ENCODE measurements at regions not wholly inside any gene's neighbourhood (a gene's known extent, or its start where the extent isn't known, plus 50 kb on each side); places are given as distances from the start of the nearest gene placed in this dataset.

- H3K36me3 Mint-ChIP-seq (ENCODE audit: low read depth): no peaks in the 10 kb centered on the region
- H3K27me3 Mint-ChIP-seq (ENCODE audit: low read depth): no peaks in the 10 kb centered on the region
- no peak overlapping the region for H3K4me3 Mint-ChIP-seq (ENCODE audit: low read depth)
- H3K4me1 Mint-ChIP-seq (ENCODE audit: low read depth): peaks cover 7% of the 10 kb centered on the region
- no peak for DNase-seq (ENCODE audit: low spot score)
- no peak overlapping the region for H3K27ac Mint-ChIP-seq
- no peaks in the 10 kb centered on the region for H3K9me3 Mint-ChIP-seq
- intact Hi-C loops (cut with micrococcal nuclease): loop anchor here (2.0 to 10.0 kb wide), 4 partner anchors 297 to 725 kb away; no protein-coding TSS in a partner anchor
Observed at GRCh38 chr10:31081937-31082840, 50.5 kb upstream of the ZNF438 start.

GRCh38 chr10:31083765-31084184, 52.1 kb upstream of the ZNF438 start:
- H3K4me3 Mint-ChIP-seq (ENCODE audit: low read depth): no peak overlapping the region

GRCh38 chr10:31087011-31087410, 55.3 kb upstream of the ZNF438 start:
- H3K9me3 Mint-ChIP-seq: no peaks in the 10 kb centered on the region
- intact Hi-C loops (cut with micrococcal nuclease): loop anchor here (10.0 kb wide), 1 partner anchor 362 kb away; no protein-coding TSS in a partner anchor

More at GRCh38 chr10:31083765-31084184, 52.1 kb upstream of the ZNF438 start:
- DNase-seq (ENCODE audit: low spot score): peak; percentile 55
- intact Hi-C loops (cut with micrococcal nuclease): loop anchor here (1.0 to 10.0 kb wide), 5 partner anchors 235 to 724 kb away; no protein-coding TSS in a partner anchor
- Mint-ChIP-seq H3K27ac (no peak overlapping the region), H3K36me3 (ENCODE audit: low read depth) (no peaks in the 10 kb centered on the region), H3K4me1 (ENCODE audit: low read depth) (peaks cover 13% of the 10 kb centered on the region), H3K27me3 (ENCODE audit: low read depth) (no peaks in the 10 kb centered on the region), H3K9me3 (no peaks in the 10 kb centered on the region)

GRCh38 chr10:31087851-31088250, 56.2 kb upstream of the ZNF438 start:
- Mint-ChIP-seq H3K9me3 (no peaks in the 10 kb centered on the region), H3K4me1 (ENCODE audit: low read depth) (peaks cover 32% of the 10 kb centered on the region), H3K36me3 (ENCODE audit: low read depth) (no peaks in the 10 kb centered on the region), H3K27ac (no peak overlapping the region), H3K4me3 (ENCODE audit: low read depth) (no peak overlapping the region), H3K27me3 (ENCODE audit: low read depth) (no peaks in the 10 kb centered on the region)
- intact Hi-C loops (cut with micrococcal nuclease): loop anchor here (10.0 kb wide), 1 partner anchor 363 kb away; no protein-coding TSS in a partner anchor
- no peak for DNase-seq (ENCODE audit: low spot score)

More at GRCh38 chr10:31087011-31087410, 55.3 kb upstream of the ZNF438 start:
- H3K27me3 Mint-ChIP-seq (ENCODE audit: low read depth): no peaks in the 10 kb centered on the region
- DNase-seq (ENCODE audit: low spot score): no peak
- no peak overlapping the region for H3K27ac Mint-ChIP-seq
- H3K36me3 Mint-ChIP-seq (ENCODE audit: low read depth): no peaks in the 10 kb centered on the region
- H3K4me3 Mint-ChIP-seq (ENCODE audit: low read depth): no peak overlapping the region
- H3K4me1 Mint-ChIP-seq (ENCODE audit: low read depth): peaks cover 29% of the 10 kb centered on the region

DNA sequence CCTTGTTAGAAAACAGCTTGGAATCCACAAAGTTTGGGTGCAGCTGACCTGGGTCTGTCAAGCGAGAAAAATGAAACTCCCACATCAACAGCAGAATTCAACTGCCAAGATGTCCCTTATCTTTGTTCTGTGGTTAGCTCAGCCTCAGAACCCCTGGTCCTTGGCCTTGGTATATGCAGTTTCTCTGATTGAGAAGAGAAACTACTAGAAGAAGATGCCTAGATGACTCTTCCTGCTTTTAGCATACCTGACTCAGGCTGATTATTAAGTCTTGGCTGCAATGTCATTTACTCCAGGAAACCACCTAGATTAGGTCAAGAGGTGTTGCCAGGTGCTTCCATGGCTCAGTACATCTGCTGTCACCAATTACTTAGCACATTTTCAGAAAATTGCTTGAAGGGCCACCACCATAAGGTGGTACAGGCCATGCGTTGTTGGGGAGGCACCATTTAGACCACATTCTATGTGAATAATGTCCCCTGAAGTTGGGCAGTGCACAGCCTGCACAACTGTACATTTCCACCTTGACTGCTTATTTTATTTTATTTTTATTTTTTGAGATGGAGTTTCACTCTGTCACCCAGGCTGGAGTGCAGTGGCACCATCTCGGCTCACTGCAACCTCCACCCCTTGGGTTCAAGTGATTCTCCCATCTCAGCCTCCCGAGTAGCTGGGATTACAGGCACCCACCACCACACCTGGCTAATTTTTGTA, 59.4 kb upstream of the ZNF438 start:
- H3K4me1 Mint-ChIP-seq (ENCODE audit: low read depth): peaks cover 31% of the 10 kb centered on the region
- no peaks in the 10 kb centered on the region for H3K9me3 Mint-ChIP-seq
- no peaks in the 10 kb centered on the region for H3K27me3 Mint-ChIP-seq (ENCODE audit: low read depth)
- peak overlapping the region; percentile 82 for H3K27ac Mint-ChIP-seq
- intact Hi-C loops (cut with micrococcal nuclease): loop anchor here (1.0 to 10.0 kb wide), 3 partner anchors 10 to 106 kb away; no protein-coding TSS in a partner anchor
- H3K4me3 Mint-ChIP-seq (ENCODE audit: low read depth): no peak overlapping the region
- H3K36me3 Mint-ChIP-seq (ENCODE audit: low read depth): no peaks in the 10 kb centered on the region
- DNase-seq (ENCODE audit: low spot score): peak; percentile 46

DNA sequence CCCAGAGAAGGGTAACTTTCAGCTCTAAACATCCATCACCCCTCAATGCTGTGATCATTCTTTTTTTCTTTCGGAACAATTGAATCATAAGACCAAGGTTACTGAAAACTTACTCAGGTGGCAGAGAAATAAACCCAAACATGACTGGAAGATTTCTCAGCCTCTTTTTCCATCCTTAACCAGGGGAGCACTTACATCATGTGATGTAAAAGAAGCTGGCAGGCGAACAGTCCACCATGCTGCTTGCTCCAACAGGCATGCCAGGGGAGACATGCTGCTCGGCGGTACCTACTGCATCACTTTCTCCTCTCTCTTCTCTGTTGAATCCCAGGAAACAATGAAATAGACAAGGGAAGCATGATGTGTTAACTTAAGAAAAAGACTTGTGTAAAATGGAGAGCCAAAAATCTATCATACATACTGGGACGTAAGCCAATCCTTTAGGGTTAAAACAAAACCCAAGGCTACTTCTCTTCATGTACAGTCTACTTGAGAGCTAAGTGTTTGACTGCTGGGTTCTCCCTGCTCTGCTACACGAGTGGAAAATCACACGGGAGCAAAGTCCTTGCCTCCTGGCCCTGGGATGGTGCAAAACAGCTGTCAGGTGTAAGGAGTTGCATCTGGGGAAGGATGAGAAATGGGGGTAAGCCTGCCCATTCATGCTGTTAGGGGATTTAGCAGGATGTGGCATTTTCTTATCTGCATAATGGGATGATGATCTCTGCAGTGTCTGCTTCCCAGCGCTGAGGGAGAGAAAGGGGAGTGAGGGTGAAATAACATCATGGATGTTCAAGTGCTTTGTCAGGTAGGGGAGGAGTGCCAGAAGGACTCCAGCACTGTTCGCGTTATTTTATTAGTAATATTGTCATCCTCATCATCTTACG, 64.3 kb upstream of the ZNF438 start:
- intact Hi-C loops (cut with micrococcal nuclease): loop anchor here (10.0 kb wide), 1 partner anchor 111 kb away; no protein-coding TSS in a partner anchor
- H3K27me3 Mint-ChIP-seq (ENCODE audit: low read depth): no peaks in the 10 kb centered on the region
- no peak overlapping the region for H3K4me3 Mint-ChIP-seq (ENCODE audit: low read depth)
- H3K36me3 Mint-ChIP-seq (ENCODE audit: low read depth): no peaks in the 10 kb centered on the region
- H3K9me3 Mint-ChIP-seq: no peaks in the 10 kb centered on the region
- peaks cover 49% of the 10 kb centered on the region for H3K4me1 Mint-ChIP-seq (ENCODE audit: low read depth)
- peak overlapping the region; percentile 35 for H3K27ac Mint-ChIP-seq
- DNase-seq (ENCODE audit: low spot score): no peak

DNA sequence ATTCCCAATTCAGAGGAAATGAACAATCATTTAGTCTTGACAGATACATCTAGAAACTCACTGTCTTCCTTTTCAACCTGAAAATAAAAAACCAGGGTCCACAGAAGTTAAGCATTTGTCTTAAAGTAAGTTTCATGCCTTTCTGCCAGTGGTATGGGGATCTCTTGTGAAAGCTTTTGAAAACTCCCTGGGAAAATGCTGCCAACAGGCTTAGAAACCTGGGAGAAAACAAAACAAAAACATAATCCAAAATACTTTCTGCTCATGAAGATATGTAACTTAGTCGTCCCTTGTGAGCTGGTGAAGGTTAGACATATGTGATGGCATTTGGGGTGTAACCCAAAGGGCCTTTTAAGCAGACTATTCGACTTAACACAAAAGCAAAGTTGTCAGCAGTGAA, 66.4 kb upstream of the ZNF438 start:
- DNase-seq (ENCODE audit: low spot score): no peak
- Mint-ChIP-seq H3K27ac (no peak overlapping the region), H3K36me3 (ENCODE audit: low read depth) (no peaks in the 10 kb centered on the region), H3K4me3 (ENCODE audit: low read depth) (no peak overlapping the region), H3K27me3 (ENCODE audit: low read depth) (no peaks in the 10 kb centered on the region), H3K9me3 (no peaks in the 10 kb centered on the region), H3K4me1 (ENCODE audit: low read depth) (peaks cover 54% of the 10 kb centered on the region)
- intact Hi-C loops (cut with micrococcal nuclease): loop anchor here (10.0 kb wide), 1 partner anchor 113 kb away; no protein-coding TSS in a partner anchor

GRCh38 chr10:31099094-31099493, 67.4 kb upstream of the ZNF438 start:
- intact Hi-C loops (cut with micrococcal nuclease): loop anchor here (10.0 kb wide), 1 partner anchor 114 kb away; no protein-coding TSS in a partner anchor
- Mint-ChIP-seq H3K4me1 (ENCODE audit: low read depth) (peaks cover 57% of the 10 kb centered on the region), H3K27ac (no peak overlapping the region)

DNA sequence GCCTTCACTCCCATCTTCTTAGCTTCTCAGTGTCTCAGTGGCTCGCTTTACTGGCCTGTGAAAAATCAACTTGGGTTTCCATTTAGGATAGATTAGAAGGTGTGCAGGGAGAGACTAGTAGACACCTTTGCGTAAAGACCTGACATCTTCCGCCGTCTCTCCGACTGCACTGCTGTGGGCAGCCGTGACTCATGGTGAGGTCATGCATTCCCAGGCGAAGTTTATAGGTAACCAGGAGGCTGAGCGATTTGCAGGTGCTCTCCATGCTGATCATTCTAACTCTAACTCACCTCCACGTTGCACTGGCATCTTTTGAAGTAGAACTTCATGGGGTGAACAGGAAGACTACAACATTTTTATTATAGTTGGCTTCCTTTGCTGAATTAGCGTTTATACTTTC, 68.0 kb upstream of the ZNF438 start:
- no peak for DNase-seq (ENCODE audit: low spot score)
- intact Hi-C loops (cut with micrococcal nuclease): loop anchor here (5.0 to 10.0 kb wide), 3 partner anchors 67 to 218 kb away; partner anchors contain the start of genes ZEB1 and ZNF438
- H3K36me3 Mint-ChIP-seq (ENCODE audit: low read depth): no peaks in the 10 kb centered on the region
- H3K9me3 Mint-ChIP-seq: no peaks in the 10 kb centered on the region
- peak overlapping the region; percentile 27 for H3K27ac Mint-ChIP-seq
- H3K4me3 Mint-ChIP-seq (ENCODE audit: low read depth): no peak overlapping the region
- no peaks in the 10 kb centered on the region for H3K27me3 Mint-ChIP-seq (ENCODE audit: low read depth)
- H3K4me1 Mint-ChIP-seq (ENCODE audit: low read depth): peaks cover 63% of the 10 kb centered on the region

More at GRCh38 chr10:31099094-31099493, 67.4 kb upstream of the ZNF438 start:
- Mint-ChIP-seq H3K4me3 (ENCODE audit: low read depth) (no peak overlapping the region), H3K27me3 (ENCODE audit: low read depth) (no peaks in the 10 kb centered on the region), H3K9me3 (no peaks in the 10 kb centered on the region), H3K36me3 (ENCODE audit: low read depth) (no peaks in the 10 kb centered on the region)
- DNase-seq (ENCODE audit: low spot score): no peak

- peaks cover 66% of the 10 kb centered on the region for H3K4me1 Mint-ChIP-seq (ENCODE audit: low read depth)
- H3K9me3 Mint-ChIP-seq: no peaks in the 10 kb centered on the region
- intact Hi-C loops (cut with micrococcal nuclease): loop anchor here (5.0 kb wide), 2 partner anchors 68 to 217 kb away; partner anchors contain the start of genes ZEB1 and ZNF438
- DNase-seq (ENCODE audit: low spot score): no peak
- H3K27ac Mint-ChIP-seq: peak overlapping the region; percentile 27
- H3K36me3 Mint-ChIP-seq (ENCODE audit: low read depth): no peaks in the 10 kb centered on the region
- no peak overlapping the region for H3K4me3 Mint-ChIP-seq (ENCODE audit: low read depth)
- H3K27me3 Mint-ChIP-seq (ENCODE audit: low read depth): no peaks in the 10 kb centered on the region
Observed at GRCh38 chr10:31100115-31100601, 68.5 kb upstream of the ZNF438 start.

- Mint-ChIP-seq H3K4me3 (ENCODE audit: low read depth) (no peak overlapping the region), H3K4me1 (ENCODE audit: low read depth) (peaks cover 68% of the 10 kb centered on the region)
Observed at GRCh38 chr10:31100662-31101061, 69.0 kb upstream of the ZNF438 start.

More at GRCh38 chr10:31100662-31101061, 69.0 kb upstream of the ZNF438 start:
- H3K9me3 Mint-ChIP-seq: no peaks in the 10 kb centered on the region
- H3K36me3 Mint-ChIP-seq (ENCODE audit: low read depth): no peaks in the 10 kb centered on the region
- no peak for DNase-seq (ENCODE audit: low spot score)
- intact Hi-C loops (cut with micrococcal nuclease): loop anchor here (1.0 to 5.0 kb wide), 6 partner anchors 9 to 243 kb away; partner anchors contain the start of genes ZEB1 and ZNF438
- peak overlapping the region; percentile 90 for H3K27ac Mint-ChIP-seq
- H3K27me3 Mint-ChIP-seq (ENCODE audit: low read depth): no peaks in the 10 kb centered on the region

Data from activated T-helper 2 cell treated with anti-CD3 and anti-CD28 coated beads, Interferon-gamma antibody, Interleukin-2, Interleukin-4, amounts not matched to agents 10 μg/mL and 5 μg/mL and 100 μg/mL, durations not matched to agents 14 hours and 24 hours and 36 hours (primary cell).